Nephron progenitor cell (in vitro differentiated cells): ENCODE measurements at regions not wholly inside any gene's neighbourhood (a gene's known extent, or its start where the extent isn't known, plus 50 kb on each side); places are given as distances from the start of the nearest gene placed in this dataset.

Experiments used
- DNase-seq: peaks from one replicate; pipeline ENCODE4 v3.0.0; 2021
- H3K27ac Mint-ChIP-seq: 2 replicates; pipeline ENCODE4 v1.8.0; 2021; ENCODE audit warnings: mild to moderate bottlenecking, moderate library complexity, mixed read lengths
- H3K27me3 Mint-ChIP-seq: 2 replicates; pipeline ENCODE4 v1.8.0; 2021; ENCODE audit warnings: mild to moderate bottlenecking, low read depth, mixed read lengths; ENCODE audit not compliant: poor library complexity
- H3K36me3 Mint-ChIP-seq: 2 replicates; pipeline ENCODE4 v1.8.0; 2021; ENCODE audit warnings: low read depth, mixed read lengths
- H3K4me1 Mint-ChIP-seq: 2 replicates; pipeline ENCODE4 v1.8.0; 2021; ENCODE audit warnings: mixed read lengths
- H3K4me3 Mint-ChIP-seq: 2 replicates; pipeline ENCODE4 v1.8.0; 2021; ENCODE audit warnings: mild to moderate bottlenecking, moderate library complexity, mixed read lengths
- H3K9me3 Mint-ChIP-seq: 2 replicates; pipeline ENCODE4 v1.8.0; 2021; ENCODE audit warnings: mild to moderate bottlenecking, moderate library complexity, mixed read lengths
- CTCF ChIP-seq: fragments of 200-600 bp; sonication (generic); IDR thresholded peaks from 2 replicates; pipeline ENCODE4 v1.5.0; 2021; ENCODE audit warnings: antibody characterized with exemption

- Mint-ChIP-seq H3K27me3 (peaks cover 28% of the 10 kb centered on the region), H3K36me3 (peaks cover 6% of the 10 kb centered on the region), H3K27ac (no peak overlapping the region), H3K4me3 (peak overlapping the region; percentile 28), H3K4me1 (peaks cover 27% of the 10 kb centered on the region), H3K9me3 (peaks cover 30% of the 10 kb centered on the region)
- TF ChIP-seq CTCF: no peak
- no peak for DNase-seq
Measured at GRCh38 chr17:72466606-72467005, 345.8 kb downstream of the SOX9 start.

GRCh38 chr17:72467841-72468653 lies 347.2 kb downstream of the SOX9 start:
- DNase-seq: no peak
- H3K4me3 Mint-ChIP-seq: no peak overlapping the region
- H3K4me1 Mint-ChIP-seq: peaks cover 42% of the 10 kb centered on the region
- no peak overlapping the region for H3K27ac Mint-ChIP-seq
- no peak for TF ChIP-seq CTCF
- H3K9me3 Mint-ChIP-seq: peaks cover 15% of the 10 kb centered on the region
- peaks cover 34% of the 10 kb centered on the region for H3K27me3 Mint-ChIP-seq
- H3K36me3 Mint-ChIP-seq: no peaks in the 10 kb centered on the region

- peaks cover 35% of the 10 kb centered on the region for H3K27me3 Mint-ChIP-seq
- H3K36me3 Mint-ChIP-seq: no peaks in the 10 kb centered on the region
- H3K4me1 Mint-ChIP-seq: peaks cover 43% of the 10 kb centered on the region
- peaks cover 12% of the 10 kb centered on the region for H3K9me3 Mint-ChIP-seq
- H3K27ac Mint-ChIP-seq: no peak overlapping the region
- no peak for TF ChIP-seq CTCF
- no peak for DNase-seq
- no peak overlapping the region for H3K4me3 Mint-ChIP-seq
Measured at GRCh38 chr17:72468841-72469240, 348.0 kb downstream of the SOX9 start.

- Mint-ChIP-seq H3K9me3 (peaks cover 6% of the 10 kb centered on the region), H3K36me3 (no peaks in the 10 kb centered on the region), H3K27ac (no peak overlapping the region), H3K4me1 (peaks cover 45% of the 10 kb centered on the region), H3K4me3 (no peak overlapping the region), H3K27me3 (peaks cover 29% of the 10 kb centered on the region)
- TF ChIP-seq CTCF: no peak
- DNase-seq: no peak
Measured at GRCh38 chr17:72470121-72470705, 349.4 kb downstream of the SOX9 start.

- TF ChIP-seq CTCF: no peak
- peaks cover 45% of the 10 kb centered on the region for H3K4me1 Mint-ChIP-seq
- H3K9me3 Mint-ChIP-seq: peaks cover 6% of the 10 kb centered on the region
- DNase-seq: no peak
- no peaks in the 10 kb centered on the region for H3K36me3 Mint-ChIP-seq
- H3K27me3 Mint-ChIP-seq: peaks cover 24% of the 10 kb centered on the region
- H3K4me3 Mint-ChIP-seq: no peak overlapping the region
- no peak overlapping the region for H3K27ac Mint-ChIP-seq
Measured at GRCh38 chr17:72470734-72471133, 349.9 kb downstream of the SOX9 start.
